GM21423 (cell line): ENCODE measurements at regions not wholly inside any gene's neighbourhood (a gene's known extent, or its start where the extent isn't known, plus 50 kb on each side); places are given as distances from the start of the nearest gene placed in this dataset.

Experiments
- ATAC-seq: cut with Tn5 transposase; IDR thresholded peaks from one replicate; pipeline ENCODE4 v1.9.1; 2021; ENCODE audit warnings: mild to moderate bottlenecking, moderate library complexity; ENCODE audit not compliant: unreplicated experiment

DNA sequence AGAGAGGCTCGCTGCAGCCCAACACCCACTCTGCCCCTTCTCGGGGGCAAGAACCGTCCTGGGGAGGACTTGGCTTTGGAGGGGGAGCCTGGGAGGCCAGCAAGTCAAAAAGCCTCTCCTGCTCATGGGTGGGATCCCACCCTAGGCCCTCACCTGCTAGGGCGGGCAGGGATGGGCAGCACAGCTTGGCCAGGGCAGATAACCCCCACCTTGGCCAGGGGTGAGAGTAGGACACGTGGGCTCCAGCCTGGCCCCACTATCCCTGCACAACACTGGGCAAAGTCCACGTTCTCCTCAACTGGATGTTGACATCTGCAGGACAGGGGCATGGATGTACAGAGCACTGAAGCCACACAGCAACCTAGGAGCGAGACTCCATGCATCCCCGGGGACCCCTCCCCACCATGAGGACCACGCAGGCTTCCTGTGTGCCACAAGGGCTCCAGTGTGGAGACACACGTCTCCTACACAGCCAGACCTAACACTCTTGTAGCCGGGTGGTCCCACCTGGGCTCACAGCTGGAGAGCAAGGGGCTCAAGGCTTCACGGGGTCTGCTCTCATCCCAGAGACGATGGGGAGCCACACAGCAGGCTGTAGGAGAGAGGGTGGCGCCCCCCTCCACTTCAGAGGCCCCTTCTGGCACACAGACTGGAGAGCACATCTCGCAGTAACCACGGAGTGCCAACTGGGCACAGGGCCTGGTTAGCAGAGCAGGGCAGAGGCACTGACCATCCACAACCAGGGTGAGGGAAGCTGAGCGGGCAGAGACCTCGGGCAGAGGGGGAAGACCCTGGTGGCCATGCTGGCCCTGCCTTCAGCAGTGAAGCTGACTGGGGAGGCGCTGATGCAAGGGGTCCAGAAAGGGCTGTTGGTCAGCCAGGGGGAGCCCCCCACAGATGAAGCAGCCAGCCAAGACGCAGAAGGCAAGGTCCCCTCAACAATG, 171.1 kb downstream of the CRYBB2 start:
- ATAC-seq: no peak

DNA sequence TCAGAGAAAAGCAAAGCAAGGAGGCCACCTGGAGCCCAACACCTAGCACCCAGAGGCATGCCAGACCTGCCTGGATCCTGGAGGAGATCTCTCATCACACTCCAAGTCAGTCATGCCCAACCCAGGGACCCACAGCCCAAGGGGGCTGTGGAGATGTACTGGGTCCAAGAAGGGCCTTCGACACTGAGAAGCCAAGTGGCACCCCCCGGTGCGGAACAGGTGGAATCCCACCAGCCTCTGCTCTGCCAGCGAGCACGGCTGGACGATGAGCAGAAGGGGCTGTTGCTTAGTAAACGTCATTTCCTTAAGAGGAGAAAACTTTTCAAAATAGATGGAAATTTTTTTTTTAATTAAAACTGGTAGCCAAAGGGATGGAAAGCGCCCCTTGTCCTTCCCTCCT, 171.9 kb upstream of the GRK3 start:
- no peak for ATAC-seq

- no peak for ATAC-seq
These were observed 171.2 kb upstream of the GRK3 start for GRCh38 chr22:25393121-25393805.

GRCh38 chr22:25395468-25395867, 169.0 kb upstream of the GRK3 start:
- no peak for ATAC-seq

DNA sequence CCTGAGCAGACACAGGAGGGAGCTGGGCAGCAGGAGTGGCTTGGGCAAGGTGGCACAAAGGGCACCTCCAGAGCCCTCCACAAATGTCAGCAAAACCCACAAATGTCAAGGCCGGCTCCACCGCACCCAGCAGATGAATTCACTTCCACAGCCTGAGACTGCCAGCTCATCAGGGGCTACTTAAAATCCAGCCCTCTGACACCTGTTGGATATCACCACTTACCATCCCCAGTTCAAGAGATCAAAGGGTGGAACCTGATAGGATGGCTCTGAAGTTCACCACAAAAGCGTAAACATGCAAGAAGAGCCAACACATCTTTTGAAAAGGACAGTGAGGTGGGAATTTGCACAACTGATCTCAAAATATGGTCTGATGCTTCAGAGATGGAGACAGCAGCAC, 168.6 kb upstream of the GRK3 start:
- no peak for ATAC-seq

DNA sequence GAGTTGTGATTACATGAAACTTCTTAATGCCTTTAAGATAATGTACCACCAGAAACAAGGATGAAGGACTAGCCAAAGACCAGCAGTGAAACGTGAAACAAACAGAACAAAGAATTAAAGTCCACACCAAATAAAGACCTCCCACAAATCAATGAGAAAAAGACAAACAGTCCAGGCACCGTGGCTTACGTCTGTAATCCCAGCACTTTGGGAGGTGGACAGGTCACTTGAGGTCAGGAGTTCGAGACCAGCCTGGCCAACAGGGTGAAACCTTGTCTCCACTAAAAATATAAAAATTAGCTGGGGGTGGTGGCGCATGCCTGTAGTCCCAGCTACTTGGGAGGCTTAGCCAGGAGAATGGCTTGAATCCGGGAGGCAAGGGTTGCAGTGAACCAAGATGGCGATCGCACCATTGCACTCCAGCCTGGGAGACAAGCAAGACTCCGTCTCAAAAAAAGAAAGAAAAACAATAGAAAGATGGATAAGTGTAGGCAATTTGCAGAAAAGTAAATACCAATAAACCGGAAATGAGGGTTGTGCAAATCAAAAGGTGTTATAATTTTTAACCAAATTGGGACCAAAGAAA, 167.8 kb upstream of the GRK3 start:
- ATAC-seq: no peak

- ATAC-seq: no peak
These were observed 166.9 kb upstream of the GRK3 start for GRCh38 chr22:25397616-25398015.

DNA sequence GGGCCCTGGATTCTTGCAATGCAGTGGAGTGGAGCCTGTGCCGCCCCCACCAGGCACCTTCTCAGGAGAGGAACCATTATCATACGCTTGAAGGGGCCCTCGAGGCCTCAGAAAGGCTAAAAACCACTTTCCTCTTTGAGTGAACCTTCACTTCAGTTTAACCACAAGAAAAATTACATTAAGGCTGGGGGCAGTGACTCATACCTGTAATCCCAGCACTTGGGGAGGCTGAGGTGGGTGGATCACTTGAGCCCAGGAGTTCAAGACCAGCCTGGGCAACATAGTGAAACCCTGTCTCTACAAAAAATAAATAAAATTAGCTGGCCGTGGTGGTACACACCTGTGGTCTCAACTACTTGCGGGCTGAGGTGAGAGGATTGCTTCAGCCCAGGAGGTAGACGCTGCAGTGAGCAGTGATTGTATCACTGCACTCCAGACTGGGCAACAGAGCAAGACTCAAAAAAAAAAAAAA, 165.8 kb upstream of the GRK3 start:
- ATAC-seq: peak; percentile 52

DNA sequence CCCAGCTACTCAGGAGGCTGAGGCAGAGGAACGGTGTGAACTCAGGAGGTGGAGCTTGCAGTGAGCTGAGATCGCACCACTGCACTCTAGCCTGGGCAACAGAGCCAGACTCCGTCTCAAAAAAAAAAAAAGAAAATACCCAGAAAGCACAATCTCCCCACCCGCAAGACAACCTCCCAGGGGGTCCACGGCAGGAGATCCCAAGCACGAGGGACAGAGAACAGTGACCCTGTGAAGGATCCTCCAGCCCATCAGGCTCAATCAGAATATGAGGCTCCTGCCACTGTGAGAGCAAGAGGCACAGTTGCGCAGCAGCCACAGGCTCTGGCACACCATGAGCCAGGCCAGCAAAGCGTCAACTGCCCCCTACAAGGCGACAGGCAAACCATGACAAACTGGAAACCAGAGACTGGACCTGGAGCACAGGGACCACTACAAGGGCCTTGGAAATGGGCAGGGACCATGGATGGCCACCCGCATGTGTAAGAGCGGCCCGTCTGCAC, 164.8 kb upstream of the GRK3 start:
- ATAC-seq: no peak

GRCh38 chr22:25402160-25402500, 162.3 kb upstream of the GRK3 start:
- ATAC-seq: no peak

GRCh38 chr22:25402501-25403283, 161.8 kb upstream of the GRK3 start:
- no peak for ATAC-seq

GRCh38 chr22:25403284-25403810, 161.1 kb upstream of the GRK3 start:
- no peak for ATAC-seq

DNA sequence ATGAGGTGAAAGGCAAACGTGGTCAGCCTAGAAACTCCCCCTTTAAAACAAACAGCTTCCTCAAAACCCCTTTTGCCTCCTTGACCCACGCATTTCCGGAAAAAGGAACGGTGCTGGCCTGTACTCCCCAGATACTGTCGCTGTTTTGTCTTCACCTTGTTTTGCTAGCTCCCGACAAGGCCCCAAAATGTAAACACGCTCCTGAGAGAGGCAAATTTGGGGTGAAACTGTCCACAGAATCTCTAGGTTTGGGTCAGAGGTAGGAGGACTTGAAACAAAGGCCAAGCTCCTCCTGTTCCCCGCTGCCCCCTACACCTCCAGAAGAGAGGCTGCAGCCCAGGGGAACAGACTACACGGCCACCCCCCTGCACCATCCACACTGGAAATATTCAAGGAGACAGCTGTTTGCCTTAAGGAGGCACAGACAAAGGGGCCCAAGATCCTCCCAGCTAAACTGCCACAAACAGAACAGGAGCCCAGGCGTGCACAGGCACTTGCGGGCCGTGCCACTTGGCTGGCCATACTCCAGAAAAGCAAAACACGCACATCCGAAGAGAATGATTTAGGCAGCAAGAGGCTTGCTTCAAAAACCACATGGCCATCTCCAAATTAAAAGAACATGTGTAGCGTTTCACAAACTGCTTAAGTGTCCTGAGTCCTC, 160.5 kb upstream of the GRK3 start:
- ATAC-seq: no peak

- ATAC-seq: no peak
These were observed 159.9 kb upstream of the GRK3 start for GRCh38 chr22:25404556-25404927.

- ATAC-seq: peak; percentile 57
These were observed 159.3 kb upstream of the GRK3 start for GRCh38 chr22:25404928-25405816.

DNA sequence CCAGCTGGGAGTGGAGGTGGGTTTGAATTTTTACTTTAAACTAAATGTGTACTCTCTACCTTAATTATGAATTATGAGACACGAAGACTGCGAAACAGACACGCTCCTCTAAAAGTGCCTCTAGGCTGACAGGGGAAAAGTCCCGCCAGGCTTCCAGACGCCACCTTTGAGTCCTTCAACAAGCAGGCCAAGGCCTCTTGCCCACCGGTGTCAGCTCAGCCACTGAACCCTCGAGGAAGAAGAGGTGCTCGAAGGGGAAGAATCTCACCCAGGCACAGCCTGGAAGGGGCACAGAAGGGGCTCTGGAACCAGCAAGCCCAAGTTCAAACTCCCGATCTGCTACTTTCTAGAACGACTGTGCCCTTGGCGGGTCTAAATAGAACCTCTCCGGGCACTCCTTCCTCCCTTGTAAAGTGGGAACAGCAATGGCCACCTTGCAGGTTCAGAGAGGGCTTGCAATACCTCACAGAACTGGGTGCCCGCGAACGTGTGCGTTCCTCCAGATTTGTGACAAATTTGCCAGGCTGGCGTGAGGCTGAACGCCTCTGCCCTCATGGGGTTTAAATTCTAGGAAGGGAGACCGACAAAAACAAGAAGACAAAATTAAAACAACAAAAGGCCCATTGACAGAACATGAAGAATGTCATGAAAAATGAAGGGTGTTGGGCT, 158.5 kb upstream of the GRK3 start:
- ATAC-seq: no peak

GRCh38 chr22:25406510-25407210, 157.8 kb upstream of the GRK3 start:
- ATAC-seq: no peak
